ENCODE measurements at regions not wholly inside any gene's neighbourhood (a gene's known extent, or its start where the extent isn't known, plus 50 kb on each side); places are given as distances from the start of the nearest gene placed in this dataset.
"Not testable (repeated sequence)": the region's sequence is repeated elsewhere in the genome, so short reads cannot be mapped to it uniquely, and the experiment has no call there.

DNA sequence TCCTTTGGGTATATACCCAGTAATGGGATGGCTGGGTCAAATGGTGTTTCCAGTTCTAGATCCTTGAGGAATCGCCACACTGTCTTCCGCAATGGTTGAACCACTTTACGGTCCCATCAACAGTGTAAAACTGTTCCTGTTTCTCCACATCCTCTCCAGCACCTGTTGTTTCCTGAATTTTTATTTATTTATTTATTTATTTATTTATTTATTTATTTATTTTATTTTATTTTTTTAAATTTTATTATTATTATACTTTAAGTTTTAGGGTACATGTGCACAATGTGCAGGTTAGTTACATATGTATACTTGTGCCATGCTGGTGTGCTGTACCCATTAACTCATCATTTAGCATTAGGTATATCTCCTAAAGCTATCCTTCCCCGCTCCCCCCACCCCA is 456.0 kb downstream of the SEMA3D start:
- not testable (repeated sequence) for DNase-seq

DNA sequence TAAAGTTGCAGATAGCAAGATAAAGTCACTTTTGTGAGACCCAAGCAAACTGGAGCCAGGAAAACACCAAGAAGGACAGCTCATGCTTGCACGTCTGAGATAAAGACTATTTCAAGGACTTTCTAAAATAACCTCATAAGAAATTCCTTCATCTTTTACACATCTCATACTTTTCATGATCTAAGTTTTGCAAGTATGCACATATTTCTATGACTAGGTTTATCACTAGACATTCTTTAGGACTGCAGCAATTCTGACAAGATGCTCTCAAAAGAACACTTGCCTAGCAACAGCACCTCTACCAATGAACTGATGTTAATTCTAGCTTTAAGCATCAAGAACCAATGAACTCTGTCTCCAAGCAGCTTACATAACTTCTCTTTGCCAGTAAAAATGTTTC is 457.6 kb downstream of the SEMA3D start:
- DNase-seq = no peak

DNA sequence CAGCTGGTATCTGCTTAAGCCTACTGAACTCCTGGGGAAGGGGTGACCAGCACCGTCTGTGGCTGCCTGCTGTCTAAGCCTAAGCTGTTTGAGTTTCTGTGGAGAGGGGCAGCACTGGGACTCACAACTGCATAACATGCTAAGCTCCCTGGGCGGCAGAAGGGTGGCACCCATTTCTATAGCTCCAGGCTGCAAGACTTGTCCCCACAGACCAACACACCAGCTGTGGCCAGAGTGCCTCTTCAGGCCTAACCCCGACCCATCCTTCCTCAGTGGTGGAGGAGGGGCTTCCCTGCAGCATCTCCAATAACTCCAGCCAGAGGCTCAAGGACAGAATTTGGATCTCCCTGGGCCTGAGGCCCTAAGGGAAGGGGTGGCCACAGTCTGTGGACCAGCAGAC is 464.1 kb downstream of the SEMA3D start:
- no peak for DNase-seq

DNA sequence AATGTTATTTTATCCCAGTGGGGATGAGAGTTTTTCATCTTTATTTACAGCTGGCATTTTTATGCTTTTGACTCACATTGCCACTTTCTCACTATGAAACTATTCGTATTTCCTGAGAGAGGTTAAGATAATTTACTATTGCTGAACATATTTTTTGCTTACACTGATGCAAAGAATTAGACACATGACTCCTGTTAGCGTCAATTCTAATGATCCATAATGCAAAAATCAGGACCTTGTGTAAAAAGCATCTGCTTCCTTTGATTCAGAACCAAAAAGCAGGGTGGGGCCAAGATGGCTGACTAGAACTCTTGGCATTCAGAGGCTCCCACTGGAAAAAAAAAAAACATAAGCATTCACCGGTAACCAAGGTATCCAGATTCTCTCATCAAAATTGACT is 464.8 kb downstream of the SEMA3D start:
- DNase-seq = no peak

DNA sequence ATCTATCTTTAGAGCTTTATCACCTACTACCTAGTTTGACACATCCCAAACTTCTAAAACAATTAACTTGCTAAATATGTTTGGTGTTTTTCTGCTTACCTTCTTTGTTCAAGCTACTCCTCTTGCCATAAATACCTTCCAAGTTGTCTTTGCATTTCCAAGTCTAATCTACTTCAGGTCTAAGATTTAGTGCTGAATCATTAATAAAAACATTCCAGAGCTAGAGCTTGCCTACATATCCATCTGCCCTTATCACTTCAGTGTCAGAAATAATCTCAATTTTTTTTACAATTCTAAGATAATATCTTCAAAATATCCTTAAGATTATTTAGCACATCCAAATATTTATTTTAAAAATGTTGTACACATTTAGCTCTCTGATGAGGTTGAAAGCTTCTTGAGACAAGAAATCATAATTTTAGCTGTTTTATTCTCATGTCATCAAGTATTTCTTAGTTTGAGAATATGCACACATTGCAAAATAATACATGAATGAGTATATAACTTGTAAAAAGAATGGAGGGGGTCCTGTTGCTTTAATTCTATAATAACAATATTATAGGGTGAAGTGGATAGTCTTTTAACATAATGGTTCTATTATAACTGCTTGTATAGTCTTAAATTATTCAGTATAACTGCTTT is 466.3 kb downstream of the SEMA3D start:
- DNase-seq = no peak

DNA sequence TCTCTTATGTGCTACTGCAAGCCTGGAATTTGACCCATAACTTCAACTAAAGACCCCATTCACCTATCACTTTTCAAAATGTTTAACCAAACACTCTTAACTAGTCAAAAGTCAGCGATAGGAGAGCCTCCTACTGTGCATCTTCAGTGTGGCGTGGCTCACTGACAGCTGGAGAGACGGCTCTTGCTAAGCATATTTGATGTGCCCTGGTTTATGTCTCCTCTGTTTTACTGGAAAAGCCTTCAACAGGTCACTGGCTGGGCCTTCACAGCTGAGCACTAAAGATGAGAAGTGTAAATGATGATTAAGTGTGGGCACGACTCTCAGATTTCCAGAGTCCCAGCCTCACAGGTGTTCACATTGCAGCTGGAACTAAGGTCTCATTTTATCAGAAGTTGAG is 472.1 kb downstream of the SEMA3D start:
- peak; percentile 58 for DNase-seq

DNA sequence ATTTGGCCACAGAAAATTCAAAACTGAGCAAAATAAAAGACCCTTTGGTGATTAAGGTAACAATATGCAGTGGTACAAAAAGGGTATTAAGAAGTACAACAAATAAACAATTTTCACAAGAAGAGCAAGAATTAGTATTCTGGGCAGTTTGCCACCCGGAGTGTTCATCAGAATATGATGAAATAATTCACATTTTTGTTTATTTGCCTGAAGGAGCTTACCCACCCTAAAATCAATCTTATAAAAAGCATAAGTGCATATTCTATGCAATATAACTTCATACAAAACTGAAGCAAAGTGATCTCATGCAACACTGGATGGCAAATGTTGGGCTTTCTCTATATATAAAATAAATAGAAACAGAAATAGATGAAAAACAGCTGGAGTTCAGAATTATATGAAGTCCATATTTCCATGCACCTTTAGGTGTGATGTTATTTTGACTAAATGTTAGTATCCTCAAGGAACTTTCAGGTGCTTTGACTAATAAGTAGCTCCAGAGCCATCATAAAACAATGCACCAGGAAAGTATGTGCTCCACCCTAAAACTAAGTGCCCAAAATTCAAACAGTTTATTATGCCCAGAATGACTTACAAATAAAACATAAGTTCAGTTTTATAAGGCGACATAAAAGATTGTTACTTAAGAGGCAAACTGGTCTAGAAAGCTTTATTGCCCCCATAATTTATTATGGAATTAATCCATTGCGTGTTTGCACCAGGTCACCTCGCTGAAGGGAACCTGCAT is 474.3 kb downstream of the SEMA3D start:
- no peak for DNase-seq

DNA sequence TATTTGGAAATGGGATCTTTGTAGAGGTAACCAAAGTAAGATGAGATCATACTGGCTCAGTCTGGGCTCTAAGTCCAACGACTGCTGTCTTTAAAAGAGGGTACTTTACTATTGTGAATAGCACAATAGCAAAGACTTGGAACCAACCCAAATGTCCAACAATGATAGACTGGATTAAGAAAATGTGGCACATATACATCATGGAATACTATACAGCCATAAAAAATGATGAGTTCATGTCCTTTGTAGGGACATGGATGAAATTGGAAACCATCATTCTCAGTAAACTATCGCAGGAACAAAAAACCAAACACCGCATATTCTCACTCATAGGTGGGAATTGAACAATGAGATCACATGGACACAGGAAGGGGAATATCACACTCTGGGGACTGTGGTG is 476.3 kb downstream of the SEMA3D start:
- DNase-seq = not testable (repeated sequence)

DNA sequence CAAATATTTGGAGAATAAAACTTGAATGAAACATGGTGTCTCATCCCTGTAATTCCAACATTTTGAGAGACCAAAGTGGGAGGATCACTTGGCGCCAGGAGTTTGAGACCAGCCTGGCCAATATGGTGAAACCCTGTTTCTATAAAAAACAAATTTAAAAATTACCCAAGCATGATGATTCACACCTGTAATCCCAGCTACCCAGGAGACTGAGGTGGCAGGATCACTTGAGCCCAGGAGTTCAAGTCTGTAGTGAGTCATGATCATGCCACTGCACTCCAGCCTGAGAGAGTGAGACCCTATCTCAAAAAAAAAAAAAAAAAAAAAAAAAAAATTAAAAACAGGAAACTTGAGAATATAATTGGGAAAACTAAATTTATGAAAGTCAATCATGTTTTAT is 481.1 kb downstream of the SEMA3D start:
- DNase-seq = no peak

DNA sequence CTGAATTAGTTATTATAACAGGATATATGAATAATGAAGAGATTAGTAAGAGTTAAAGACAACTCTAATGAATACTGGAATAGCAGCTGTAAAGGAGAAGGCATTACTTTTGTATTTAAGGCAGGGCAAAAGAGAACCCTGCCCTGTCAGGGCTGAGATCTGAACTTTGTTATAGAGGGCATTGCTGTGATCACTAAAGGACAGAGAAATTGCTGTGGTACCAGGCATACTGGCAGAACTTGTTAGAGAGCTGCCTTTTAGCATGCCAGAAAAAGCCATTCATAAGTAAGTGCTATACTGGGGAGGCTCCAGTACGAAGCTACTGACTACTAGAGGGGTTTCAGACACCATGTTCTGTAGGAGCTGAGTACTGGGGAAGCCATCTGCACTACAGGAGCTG is 481.8 kb downstream of the SEMA3D start:
- no peak for DNase-seq

DNA sequence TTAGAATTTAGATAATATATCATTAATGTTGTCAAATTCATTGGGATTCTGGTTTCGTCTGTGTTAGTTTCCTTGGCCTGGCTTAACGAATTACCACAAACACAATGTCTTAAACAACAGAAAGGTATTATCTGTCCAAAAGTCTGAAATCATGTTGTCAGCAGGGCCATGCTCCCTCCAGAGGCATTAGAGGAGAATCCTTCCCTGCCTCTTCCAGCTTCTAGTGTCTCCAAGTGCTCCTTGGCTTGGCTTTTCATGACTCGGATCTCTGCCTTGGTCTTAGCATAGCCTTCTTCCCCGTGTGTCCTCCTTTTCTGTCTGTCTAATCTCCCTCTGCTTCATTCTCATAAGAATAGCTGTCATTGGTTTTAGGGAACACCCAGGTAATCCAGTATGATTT is 482.5 kb downstream of the SEMA3D start:
- no peak for DNase-seq

DNA sequence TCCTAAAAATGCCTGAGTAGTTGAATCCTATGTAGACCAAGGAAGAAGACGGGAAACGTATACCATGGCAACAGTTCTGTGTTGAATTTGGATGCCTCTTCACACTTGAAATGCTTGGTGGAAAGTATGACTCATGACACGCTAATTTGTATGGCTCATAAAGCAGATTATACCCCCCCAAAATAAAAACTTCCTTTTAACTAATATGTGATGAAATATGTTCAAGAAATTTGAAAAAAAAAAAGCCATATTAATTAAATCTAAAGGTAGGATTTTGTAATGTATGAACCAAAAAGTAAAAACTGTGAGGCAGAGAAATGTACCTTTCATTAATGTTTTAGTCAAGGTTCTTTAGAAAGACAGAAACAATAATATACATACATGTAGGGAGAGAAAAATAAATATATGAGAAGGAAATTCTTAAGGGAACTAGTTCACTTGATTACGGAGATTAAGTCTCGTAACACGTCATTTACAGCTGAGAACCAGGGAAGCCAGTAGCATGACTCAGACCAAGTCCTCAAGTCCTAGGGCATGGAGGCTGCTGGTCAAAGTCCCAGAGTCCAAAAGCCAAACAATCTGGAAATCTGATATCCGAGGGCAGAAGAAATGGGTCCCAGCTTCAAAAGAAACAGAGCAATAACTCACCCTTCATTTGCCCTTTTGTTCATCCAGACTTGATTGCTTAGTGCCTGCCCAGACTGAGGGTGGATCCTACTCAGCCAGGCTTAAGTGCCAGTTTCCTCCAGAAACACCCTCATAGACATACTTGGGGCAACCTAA is 485.1 kb downstream of the SEMA3D start:
- DNase-seq = no peak

DNA sequence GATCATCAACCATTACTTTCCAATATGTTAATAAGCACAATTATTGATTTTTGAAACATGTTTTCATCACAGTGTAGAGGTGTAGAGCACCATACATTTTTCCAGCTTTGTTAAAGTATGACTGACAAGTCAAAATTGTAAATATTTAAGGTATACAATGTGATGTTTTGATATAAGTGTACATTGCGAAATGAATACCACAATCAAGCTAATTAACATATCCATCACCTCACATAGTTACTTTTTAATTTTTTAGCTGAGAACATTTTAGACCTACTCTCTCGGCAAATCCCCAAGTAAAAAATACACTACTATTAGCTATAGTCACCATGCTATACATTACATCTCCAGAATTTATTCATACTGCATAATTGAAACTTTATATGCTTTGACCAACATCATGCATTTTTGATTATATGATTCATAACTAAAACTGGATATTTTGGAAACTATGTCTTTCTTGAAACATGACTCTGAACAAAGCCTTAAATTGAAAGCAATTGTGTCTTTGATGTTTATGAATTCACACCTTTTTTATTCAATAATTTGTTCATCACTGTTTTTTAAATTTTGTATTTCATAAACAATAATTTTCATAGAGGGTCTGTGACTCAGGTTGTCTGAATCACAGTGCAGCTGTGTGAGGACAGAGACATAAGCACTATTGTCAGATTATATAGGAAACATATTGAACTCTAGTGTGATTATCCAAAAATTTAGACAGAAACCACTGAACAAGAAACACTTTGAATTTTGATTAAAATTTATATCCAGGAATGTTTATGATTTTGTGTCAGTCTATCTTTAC is 486.1 kb downstream of the SEMA3D start:
- no peak for DNase-seq

DNA sequence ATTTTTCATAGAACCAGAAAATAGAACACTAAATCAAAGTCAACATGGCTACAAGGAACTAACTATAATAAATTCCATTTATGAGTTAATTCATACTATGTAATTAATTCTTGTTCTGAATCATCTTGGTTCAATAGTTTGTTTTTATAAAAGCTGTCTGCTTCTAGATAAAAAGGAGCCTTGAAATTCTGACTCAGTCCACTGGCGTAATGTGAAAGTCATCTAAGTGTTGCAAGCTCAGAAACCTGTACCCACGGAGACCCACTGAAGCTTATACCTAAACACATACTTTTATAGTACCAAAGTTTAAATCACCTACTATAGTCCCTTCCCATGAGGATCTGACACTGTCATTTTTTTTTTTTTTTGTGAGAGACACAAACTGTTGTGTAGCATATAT is 489.4 kb downstream of the SEMA3D start:
- no peak for DNase-seq

DNA sequence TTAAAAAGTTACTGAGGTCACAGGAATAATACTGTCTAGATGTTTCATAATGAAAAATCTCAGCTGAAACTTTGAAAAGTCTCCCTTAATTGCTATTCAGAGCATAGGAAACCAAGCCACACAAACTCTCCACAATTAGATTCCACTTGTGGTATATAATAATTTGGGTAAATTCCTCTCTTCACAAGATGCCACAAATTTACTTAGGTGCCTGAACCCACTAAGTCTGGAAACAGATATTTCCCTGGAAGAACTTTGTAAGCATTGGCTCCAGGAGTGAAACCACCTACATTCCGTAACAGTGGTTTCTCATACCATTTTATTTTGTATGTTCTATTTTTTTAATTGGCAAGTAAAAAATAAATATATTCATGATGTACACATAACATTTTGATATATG is 493.4 kb downstream of the SEMA3D start:
- DNase-seq = no peak

DNA sequence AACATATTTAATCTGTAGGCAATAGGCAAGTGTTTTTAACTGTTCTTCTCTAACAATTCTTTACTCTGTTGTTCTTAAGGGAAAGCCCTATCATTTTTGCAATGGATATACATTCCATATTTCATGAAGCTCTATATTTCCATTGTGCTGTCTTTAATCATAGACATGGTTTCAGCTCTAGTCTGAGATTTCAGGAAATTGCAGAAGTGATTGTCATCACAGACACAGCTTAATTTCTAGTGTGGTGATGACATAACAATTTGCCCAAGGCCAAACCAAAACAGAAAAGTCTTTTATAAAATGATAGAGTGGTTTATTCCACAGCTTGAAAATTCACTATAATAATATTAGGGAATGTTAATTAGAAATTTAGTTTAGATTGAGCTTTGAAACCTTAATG is 494.1 kb upstream of the SEMA3A start:
- no peak for DNase-seq

DNA sequence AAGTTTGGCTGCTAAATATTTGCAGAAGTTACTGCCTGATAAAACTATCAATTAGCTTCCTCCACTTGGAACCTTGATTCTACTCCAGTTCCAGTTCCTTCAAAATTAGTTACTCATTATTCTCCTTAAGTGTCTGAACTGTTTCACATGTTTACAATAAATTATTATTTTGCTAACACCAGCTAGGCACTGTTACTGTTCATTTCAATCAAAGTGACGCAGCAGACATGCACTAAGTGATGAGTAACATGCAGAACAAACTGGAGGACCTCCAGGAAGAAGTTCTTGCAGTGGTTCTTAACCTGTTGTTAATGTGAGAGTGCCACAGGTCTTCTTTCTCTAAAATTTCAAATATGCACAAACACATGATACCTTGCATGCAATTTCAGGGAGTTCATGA is 491.8 kb upstream of the SEMA3A start:
- no peak for DNase-seq

DNA sequence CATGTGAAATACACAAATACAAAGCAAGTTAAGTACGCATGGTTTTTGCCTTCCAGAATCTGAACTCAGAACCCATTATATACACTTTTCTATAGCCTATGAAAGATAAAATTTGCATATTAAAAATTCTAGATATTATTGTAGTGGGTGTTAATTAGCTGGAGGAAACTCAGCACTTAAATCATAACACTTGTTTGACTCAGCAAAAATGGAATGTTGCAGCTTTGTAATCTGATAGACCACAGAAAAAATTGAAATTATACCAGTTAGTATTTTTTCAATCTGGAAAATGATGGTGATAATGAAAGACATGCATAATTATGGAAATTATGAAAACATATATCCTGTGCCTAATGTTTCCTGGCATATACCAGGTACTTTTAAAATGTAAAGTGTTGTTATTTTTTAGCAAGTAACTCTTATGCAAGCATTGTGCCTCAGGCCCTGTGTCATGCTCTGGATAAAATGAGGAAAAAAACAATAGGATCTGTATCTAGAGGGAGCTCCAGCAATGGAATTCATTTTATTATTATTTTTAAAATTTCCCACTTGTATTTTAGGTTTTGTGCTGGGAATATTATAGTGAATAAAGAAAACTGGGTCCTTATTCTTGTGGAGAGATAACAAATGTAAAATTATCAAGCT is 490.4 kb upstream of the SEMA3A start:
- no peak for DNase-seq

DNA sequence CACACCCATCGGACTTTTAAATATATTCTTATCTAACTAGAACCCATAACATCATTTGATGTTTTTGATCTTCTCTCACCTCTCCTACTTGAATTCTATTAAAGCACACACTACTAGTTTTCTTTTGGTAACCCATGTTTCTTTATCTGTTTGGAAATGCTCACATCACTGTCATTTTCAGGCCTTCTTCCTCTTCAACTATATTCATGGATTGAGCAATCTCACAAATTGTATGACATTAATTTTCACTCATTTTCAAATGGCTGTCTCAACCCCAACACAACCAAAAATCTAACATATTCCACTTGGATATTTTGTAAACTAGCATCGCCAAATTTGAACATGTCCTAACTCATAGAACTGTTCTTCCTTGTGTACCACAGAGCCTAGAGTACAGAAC is 488.0 kb upstream of the SEMA3A start:
- DNase-seq = no peak

DNA sequence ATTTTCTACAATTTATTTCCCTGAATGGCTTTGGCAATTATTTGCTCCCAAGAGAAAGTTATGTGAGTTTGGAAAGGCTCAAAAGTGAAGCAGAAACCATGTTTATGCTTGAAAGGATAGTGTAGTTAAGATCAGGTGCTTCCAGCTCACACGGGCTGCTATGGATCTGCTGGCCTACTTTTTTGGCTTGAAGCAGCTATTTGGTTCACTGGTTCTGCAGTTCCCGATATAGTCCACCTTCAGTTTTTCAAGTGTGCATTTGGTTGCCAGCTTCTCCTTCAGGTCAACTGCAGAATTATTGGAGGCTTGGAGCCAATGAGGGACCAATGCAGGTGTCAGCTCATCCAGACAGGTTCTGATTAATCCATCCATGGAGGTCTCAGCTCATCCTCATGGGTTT is 484.3 kb upstream of the SEMA3A start:
- DNase-seq = no peak

DNA sequence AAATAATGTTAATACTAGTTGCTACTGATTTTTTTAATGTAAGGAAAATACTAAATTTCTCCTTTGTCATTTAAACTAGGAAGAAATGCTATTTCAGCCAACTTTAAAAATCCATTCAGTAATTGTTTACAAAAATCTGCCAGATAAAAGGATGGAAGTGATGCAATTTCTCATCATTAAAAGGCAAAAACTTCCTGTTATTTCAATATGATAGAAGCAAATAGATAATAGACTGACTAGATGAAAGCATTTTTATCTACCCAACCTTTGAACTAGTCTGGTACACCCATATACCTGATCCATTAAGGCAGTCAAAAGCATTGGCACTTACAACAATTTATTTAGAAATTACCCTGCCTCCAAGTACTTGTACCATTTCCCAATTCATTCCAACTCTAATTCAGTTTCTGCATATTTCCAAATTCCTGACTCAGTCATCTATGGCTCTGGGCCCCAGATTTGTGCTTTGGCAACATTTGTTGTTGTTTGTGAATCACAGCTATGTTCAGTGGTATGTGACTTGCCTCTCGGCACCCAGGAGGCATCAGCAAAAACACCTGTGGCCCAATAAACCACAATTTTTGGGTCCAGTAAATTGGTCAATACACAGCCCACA is 482.6 kb upstream of the SEMA3A start:
- no peak for DNase-seq

DNA sequence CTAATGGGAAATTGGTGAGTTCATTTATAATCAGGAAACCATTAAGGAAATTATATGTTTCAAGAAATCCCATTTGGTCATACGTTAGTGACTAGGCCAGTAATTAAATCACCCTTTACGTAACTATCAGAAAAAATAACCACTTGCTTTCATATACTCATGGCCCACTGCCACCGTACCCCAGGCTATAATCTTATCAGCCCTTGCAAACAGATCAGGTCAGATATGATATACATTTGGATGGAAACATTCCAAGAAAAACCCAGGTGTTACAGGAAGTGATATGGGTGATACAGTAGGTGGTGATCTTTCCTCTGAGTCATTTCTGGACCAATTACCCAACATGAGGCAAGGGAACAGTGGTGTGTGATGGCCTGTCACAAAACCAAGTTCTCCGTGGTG is 481.0 kb upstream of the SEMA3A start:
- DNase-seq = no peak

Measured in NCI-H187 treated with DMSO at 0.1 percent for 48 hours (cell line).